IMR-90 (cell line): ENCODE measurements at regions not wholly inside any gene's neighbourhood (a gene's known extent, or its start where the extent isn't known, plus 50 kb on each side); places are given as distances from the start of the nearest gene placed in this dataset.

Source experiments
- ATAC-seq: fragments of 200-7000 bp; cut with Tn5 transposase; 2 replicates; pipeline ENCODE4 v1.9.1; 2020; ENCODE audit warnings: low read depth, mild to moderate bottlenecking, moderate library complexity
- BruUV-seq: library from RNA; stranded (reverse); fragments of 400-500 nt; replicated peaks from 2 replicates; lab custom pipeline; 2021; lab: Mats Ljungman, UMichigan
- CTCF ChIA-PET: fragments of 300-600 bp; formaldehyde crosslinking; extraction: SDS; loops from one replicate; lab custom pipeline; 2021; ENCODE audit warnings: antibody characterized with exemption; lab: Yijun Ruan, JAX
- POLR2A ChIA-PET: fragments of 300-600 bp; sonication (Branson Sonifier 250); formaldehyde crosslinking; loops from one replicate; lab custom pipeline; 2022; ENCODE audit warnings: antibody characterized with exemption; ENCODE audit not compliant: unreplicated experiment; lab: Charles Lee
- DNase-seq: peaks from one replicate; pipeline ENCODE4 v3.0.0; 2013
- H2AFZ ChIP-seq: replicated peaks from 2 replicates; pipeline ENCODE3; 2013; ENCODE audit warnings: low read length, mild to moderate bottlenecking; ENCODE audit not compliant: poor library complexity
- H2AK5ac ChIP-seq: 2 replicates; pipeline ENCODE4 v1.6.1; 2013; ENCODE audit warnings: low read depth, low read length, inconsistent platforms
- H2AK9ac ChIP-seq: replicated peaks from 2 replicates; pipeline ENCODE3; 2013; ENCODE audit warnings: mild to moderate bottlenecking, low read depth, low read length, moderate library complexity; ENCODE audit not compliant: poor library complexity
- H2BK120ac ChIP-seq: 2 replicates; pipeline ENCODE4 v1.6.1; 2013; ENCODE audit warnings: low read depth, low read length, inconsistent platforms
- H2BK15ac ChIP-seq: 3 replicates; pipeline ENCODE4 v1.6.1; 2013; ENCODE audit warnings: low read depth, low read length, inconsistent platforms
- H2BK20ac ChIP-seq: 2 replicates; pipeline ENCODE4 v1.6.1; 2013; ENCODE audit warnings: low read depth, mild to moderate bottlenecking, inconsistent platforms, low read length, moderate library complexity
- H2BK5ac ChIP-seq: 2 replicates; pipeline ENCODE4 v1.6.1; 2013; ENCODE audit warnings: mild to moderate bottlenecking, low read depth, low read length, inconsistent platforms; ENCODE audit not compliant: poor library complexity, severe bottlenecking
- H3K14ac ChIP-seq: replicated peaks from 2 replicates; pipeline ENCODE4 v1.6.1; 2013; ENCODE audit warnings: low read depth, low read length, inconsistent platforms
- H3K18ac ChIP-seq: 2 replicates; pipeline ENCODE4 v1.6.1; 2013; ENCODE audit warnings: low read depth, low read length, control low read depth
- H3K23ac ChIP-seq: 2 replicates; pipeline ENCODE4 v1.6.1; 2013; ENCODE audit warnings: low read depth, low read length, inconsistent platforms
- H3K27ac ChIP-seq: 2 replicates; pipeline ENCODE4 v1.5.1; 2013; ENCODE audit warnings: mild to moderate bottlenecking, control low read depth, low read length; ENCODE audit not compliant: insufficient read depth
- H3K27me3 ChIP-seq: 2 replicates; pipeline ENCODE4 v1.6.1; 2013; ENCODE audit warnings: low read length; ENCODE audit not compliant: control insufficient read depth, insufficient read depth
- H3K36me3 ChIP-seq: 2 replicates; pipeline ENCODE4 v1.6.1; 2013; ENCODE audit warnings: low read length, mixed read lengths; ENCODE audit not compliant: control insufficient read depth, insufficient read depth
- H3K4ac ChIP-seq: 2 replicates; pipeline ENCODE4 v1.6.1; 2013; ENCODE audit warnings: low read depth, low read length, inconsistent platforms
- H3K4me1 ChIP-seq: 2 replicates; pipeline ENCODE4 v1.6.1; 2013; ENCODE audit warnings: low read length, mixed read lengths; ENCODE audit not compliant: control insufficient read depth, insufficient read depth
- H3K4me2 ChIP-seq: 2 replicates; pipeline ENCODE4 v1.6.1; 2013; ENCODE audit warnings: low read depth, mild to moderate bottlenecking, control low read depth, low read length, moderate library complexity
- H3K4me3 ChIP-seq: 2 replicates; pipeline ENCODE4 v1.5.1; 2013; ENCODE audit warnings: low read depth, mild to moderate bottlenecking, control low read depth, low read length, moderate library complexity; ENCODE audit not compliant: insufficient read depth
- H3K56ac ChIP-seq: 2 replicates; pipeline ENCODE4 v1.6.1; 2013; ENCODE audit warnings: low read length, inconsistent platforms; ENCODE audit not compliant: insufficient read depth; ENCODE audit errors: extremely low read depth
- H3K79me1 ChIP-seq, 2 experiments: 2 replicates each; pipeline ENCODE4 v1.6.1; 2013; ENCODE audit warnings: low read length in 2 of 2, inconsistent platforms in 1 of 2, low read depth in 1 of 2
- H3K9ac ChIP-seq: 2 replicates; pipeline ENCODE4 v1.6.1; 2013; ENCODE audit warnings: low read depth, low read length, control low read depth
- H3K9me1 ChIP-seq: 2 replicates; pipeline ENCODE4 v1.6.1; 2013; ENCODE audit warnings: low read length, inconsistent platforms; ENCODE audit not compliant: insufficient read depth
- H3K9me3 ChIP-seq: 2 replicates; pipeline ENCODE4 v1.6.1; 2013; ENCODE audit warnings: low read length; ENCODE audit not compliant: control insufficient read depth, insufficient read depth
- H4K20me1 ChIP-seq: 2 replicates; pipeline ENCODE4 v1.6.1; 2013; ENCODE audit warnings: low read length, inconsistent platforms; ENCODE audit not compliant: insufficient read depth
- H4K5ac ChIP-seq: 2 replicates; pipeline ENCODE4 v1.6.1; 2013; ENCODE audit warnings: mild to moderate bottlenecking, low read depth, low read length, control low read depth
- H4K8ac ChIP-seq, 2 experiments: 2 replicates each; pipeline ENCODE4 v1.6.1; 2013; ENCODE audit warnings: low read depth in 2 of 2, low read length in 2 of 2, control low read depth in 1 of 2, inconsistent platforms in 1 of 2
- H4K91ac ChIP-seq: 2 replicates; pipeline ENCODE4 v1.6.1; 2013; ENCODE audit warnings: low read depth, low read length, inconsistent platforms; ENCODE audit not compliant: insufficient read depth
- CEBPB ChIP-seq: IDR thresholded peaks from 2 replicates; pipeline ENCODE4 v1.6.1; 2012; ENCODE audit warnings: low read depth, low read length, improper control_type of control experiment
- CHD1 ChIP-seq: IDR thresholded peaks from 2 replicates; pipeline ENCODE4 v1.6.1; 2012; ENCODE audit warnings: low read depth, low read length, improper control_type of control experiment
- MAZ ChIP-seq: IDR thresholded peaks from 2 replicates; pipeline ENCODE4 v1.6.1; 2012; ENCODE audit warnings: low read depth, mild to moderate bottlenecking, low read length, improper control_type of control experiment, moderate library complexity, borderline replicate concordance
- POLR2A ChIP-seq: IDR thresholded peaks from 2 replicates; pipeline ENCODE4 v1.6.1; 2012; ENCODE audit warnings: mild to moderate bottlenecking, low read depth, low read length
- RFX5 ChIP-seq: IDR thresholded peaks from 2 replicates; pipeline ENCODE4 v1.8.0; 2012; ENCODE audit warnings: low read depth, mild to moderate bottlenecking, low read length, moderate library complexity
- SMC3 ChIP-seq: fragments of 150-350 bp; IDR thresholded peaks from 2 replicates; pipeline ENCODE4 v1.6.1; 2016; ENCODE audit warnings: low read depth, mild to moderate bottlenecking, antibody characterized with exemption, low read length, moderate library complexity
- WGBS, 2 experiments: methylation state at CpG; one replicate each; pipeline versions ENCODE4 v1.1.5 to v1.1.7; 2013; ENCODE audit warnings: missing lambda C conversion rate in 2 of 2; ENCODE audit not compliant: insufficient read length in 1 of 2; ENCODE audit errors: extremely low coverage in 2 of 2; 5-methylcytosine and 5-hydroxymethylcytosine counted together
- dilution Hi-C: fragments of 300-500 bp; cut with HindIII; formaldehyde crosslinking; loops from one replicate; pipeline ENCODE4 v1.14.3; 2018; ENCODE audit warnings: low sequenced_read_pairs; ENCODE audit not compliant: unreplicated experiment
- in situ Hi-C: fragments of 300-500 bp; cut with MboI; formaldehyde crosslinking; loops from 3 replicates; pipeline ENCODE4 v1.14.3; 2019; ENCODE audit warnings: low sequenced_read_pairs, inconsistent platforms, mixed read lengths
- intact Hi-C: fragments of 100-400 bp; cut with micrococcal nuclease; formaldehyde crosslinking; loops from 2 replicates; pipeline ENCODE4 v1.10.0; 2022

GRCh38 chr1:55472784-55473183, 257.6 kb upstream of the USP24 start:
- Histone ChIP-seq H3K4ac (no peak overlapping the region), H3K27me3 (no peaks in the 10 kb centered on the region), H2BK20ac (no peak overlapping the region), H3K4me1 (peaks cover 3% of the 10 kb centered on the region; the same call in 1 of the 2 replicates), H3K18ac (no peak overlapping the region), H4K8ac (no peak overlapping the region), H3K79me1 (no peaks in the 10 kb centered on the region), H4K20me1 (no peaks in the 10 kb centered on the region), H4K5ac (no peak overlapping the region), H2AFZ (no peak overlapping the region), H2BK120ac (no peak overlapping the region), H3K9me1 (no peaks in the 10 kb centered on the region), H3K4me2 (no peak overlapping the region), H3K27ac (no peak overlapping the region), H2AK5ac (no peak overlapping the region), H4K91ac (no peak overlapping the region), H2AK9ac (no peak overlapping the region), H3K23ac (no peak overlapping the region), H3K56ac (no peak overlapping the region), H3K36me3 (no peaks in the 10 kb centered on the region), H3K14ac (no peak overlapping the region), H3K9ac (no peak overlapping the region), H2BK5ac (no peak overlapping the region), H3K9me3 (no peaks in the 10 kb centered on the region), H2BK15ac (no peak overlapping the region), H3K4me3 (no peak overlapping the region)
- peak; percentile 31 for DNase-seq
- dilution Hi-C loops, result no loop called here
- no CpG with 5 or more reads among the region's 2 CpGs for WGBS, 2 experiments
- CTCF ChIA-PET, result no interaction called here
- in situ Hi-C loops, result no loop called here
- POLR2A ChIA-PET, result no interaction called here
- ATAC-seq, result no peak
- intact Hi-C loops, result no loop called here
- TF ChIP-seq RFX5, result no peak
- no peak for TF ChIP-seq MAZ
- no peak for TF ChIP-seq POLR2A
- no peak for TF ChIP-seq CHD1
- TF ChIP-seq CEBPB, result no peak
- TF ChIP-seq SMC3, result no peak
- BruUV-seq, result no TSS peak
